Right renal cortex interstitium (tissue), 3 donors: ENCODE measurements at regions not wholly inside any gene's neighbourhood (a gene's known extent, or its start where the extent isn't known, plus 50 kb on each side); places are given as distances from the start of the nearest gene placed in this dataset.
"Not testable (repeated sequence)": the region's sequence is repeated elsewhere in the genome, so short reads cannot be mapped to it uniquely, and the experiment has no call there.

Experiments
- DNase-seq, 3 donors: peaks; one replicate each; pipeline ENCODE4 v3.0.0-alpha.2; 2013; ENCODE audit warnings: low read depth in 3 of 3, low spot score in 2 of 3

DNA sequence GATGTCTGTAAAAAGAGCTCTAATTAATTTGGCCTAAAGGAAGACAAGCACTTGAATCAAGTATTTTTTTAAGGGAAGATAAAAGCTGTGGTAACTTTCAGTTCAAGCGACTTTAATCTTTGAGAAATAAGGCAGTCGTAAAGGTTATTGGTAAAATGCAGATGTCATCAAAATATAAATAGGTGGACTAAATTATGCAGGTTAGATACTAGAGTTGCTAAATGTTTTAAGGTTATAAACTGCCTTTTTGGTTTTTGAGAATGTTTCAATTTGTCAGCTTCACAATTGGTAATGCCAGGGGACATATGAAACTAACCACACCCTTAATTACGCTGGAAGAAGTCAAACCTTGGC is 159.5 kb upstream of the OLIG3 start:
- no peak for DNase-seq

DNA sequence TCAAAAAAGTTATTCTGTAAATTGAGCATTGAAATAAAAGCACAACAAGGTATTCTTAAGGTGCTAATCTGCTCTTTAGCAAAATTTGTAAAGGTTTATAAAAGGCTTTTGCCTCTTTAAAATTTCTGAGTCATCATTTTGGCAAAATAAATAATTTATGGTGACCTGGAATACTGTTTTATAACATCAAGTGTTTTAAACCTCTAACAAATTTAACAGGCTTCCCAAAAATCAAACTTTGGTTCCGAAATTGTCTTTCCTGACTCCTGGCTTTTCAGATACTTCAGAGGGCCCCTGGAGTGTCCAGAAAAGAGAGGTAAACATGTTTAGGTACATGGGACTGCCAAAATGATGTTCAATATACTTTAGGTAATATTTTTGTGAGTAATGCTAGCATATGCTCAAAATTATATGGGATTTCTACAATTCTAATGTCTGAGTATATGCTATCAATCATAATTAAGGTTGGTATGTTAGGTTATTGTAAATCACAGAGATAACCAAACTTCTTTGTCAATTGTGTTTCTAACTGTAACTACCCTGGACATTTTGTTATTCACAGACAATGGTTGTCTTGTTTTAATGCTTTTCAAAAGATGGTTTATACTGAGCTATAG is 160.3 kb upstream of the OLIG3 start:
- DNase-seq = no peak

DNA sequence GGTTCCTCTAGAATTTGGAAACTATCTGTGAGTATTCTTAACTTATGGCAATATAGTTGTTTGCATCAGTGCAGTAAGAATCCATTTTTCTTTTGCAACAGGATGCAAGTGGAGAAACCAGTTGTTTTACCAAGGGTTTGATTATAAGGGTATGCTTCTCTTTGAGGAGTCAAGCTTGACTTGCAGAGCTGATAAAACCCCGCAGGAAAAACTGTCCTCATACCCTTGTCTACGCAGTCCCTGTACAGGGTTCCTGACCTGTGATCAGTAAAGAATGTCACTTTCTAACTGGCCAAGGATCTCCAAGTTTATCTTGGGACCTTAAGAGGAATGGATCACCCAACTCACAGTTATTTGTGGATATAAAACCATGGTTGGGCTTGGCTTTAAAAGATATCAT is 161.1 kb upstream of the OLIG3 start:
- no peak for DNase-seq

DNA sequence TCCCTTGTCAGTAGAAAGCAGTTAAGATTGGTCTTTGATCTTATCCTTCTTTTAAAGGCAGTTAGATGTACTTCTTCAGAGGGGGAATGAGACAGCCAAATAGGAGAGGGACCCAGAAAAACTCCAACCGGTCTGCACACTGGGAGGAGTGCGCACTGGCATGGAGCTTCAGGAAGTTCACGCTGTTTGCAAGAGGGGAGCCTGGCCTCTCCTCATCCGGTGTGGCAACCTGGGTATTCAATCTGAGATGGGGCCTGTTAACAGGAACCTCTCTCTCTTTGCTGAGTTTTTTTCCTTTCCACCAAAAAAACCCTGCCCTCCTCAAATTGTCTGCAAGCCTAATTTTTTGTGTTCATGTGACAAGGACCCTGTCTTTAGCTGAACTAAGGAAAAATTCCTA is 162.5 kb upstream of the OLIG3 start:
- DNase-seq = no peak

DNA sequence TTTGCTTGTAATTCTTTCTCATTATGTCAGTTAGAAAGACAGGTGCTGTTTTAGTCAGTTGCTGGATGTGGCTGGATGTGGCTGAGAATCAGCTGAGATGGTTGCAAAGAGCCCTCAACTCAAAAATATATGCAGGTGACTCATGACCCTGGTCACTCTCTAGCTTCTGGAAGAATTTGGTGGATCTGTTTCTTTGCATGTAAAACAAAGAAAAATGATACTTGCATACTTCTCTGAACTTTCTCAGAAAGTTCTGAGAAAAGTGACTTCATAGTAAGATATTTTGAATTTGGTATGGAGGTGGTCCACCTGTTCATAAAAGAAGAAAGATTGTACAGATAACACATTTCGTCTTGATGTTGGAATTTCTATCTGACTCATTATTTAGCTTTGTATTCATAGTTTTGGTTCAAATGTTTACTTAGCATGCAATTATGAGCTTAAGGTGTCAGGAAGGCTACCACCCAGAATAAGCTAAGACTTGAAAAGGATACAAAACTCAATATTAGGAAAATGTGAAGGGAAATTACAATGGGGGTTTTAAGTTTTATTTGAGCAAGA is 163.2 kb upstream of the OLIG3 start:
- no peak for DNase-seq

DNA sequence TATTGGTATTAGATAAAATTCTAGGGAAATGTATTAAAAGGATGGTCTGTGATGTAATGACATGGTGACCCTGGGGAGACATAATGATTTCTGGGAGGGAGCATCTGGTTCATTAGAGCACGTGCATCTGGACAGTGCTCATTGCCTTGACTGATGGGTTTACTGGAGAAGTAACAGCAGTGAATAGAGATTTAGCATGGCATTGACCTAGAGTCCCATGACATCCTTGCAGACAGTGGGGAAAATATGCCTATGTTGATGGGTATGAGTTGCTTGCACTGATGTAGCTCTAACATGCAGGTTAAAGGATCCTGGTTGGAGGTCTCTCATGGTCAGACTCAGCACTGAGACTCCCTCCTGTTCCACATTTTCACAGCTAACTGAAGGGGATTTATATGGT is 164.1 kb upstream of the OLIG3 start:
- DNase-seq = no peak

DNA sequence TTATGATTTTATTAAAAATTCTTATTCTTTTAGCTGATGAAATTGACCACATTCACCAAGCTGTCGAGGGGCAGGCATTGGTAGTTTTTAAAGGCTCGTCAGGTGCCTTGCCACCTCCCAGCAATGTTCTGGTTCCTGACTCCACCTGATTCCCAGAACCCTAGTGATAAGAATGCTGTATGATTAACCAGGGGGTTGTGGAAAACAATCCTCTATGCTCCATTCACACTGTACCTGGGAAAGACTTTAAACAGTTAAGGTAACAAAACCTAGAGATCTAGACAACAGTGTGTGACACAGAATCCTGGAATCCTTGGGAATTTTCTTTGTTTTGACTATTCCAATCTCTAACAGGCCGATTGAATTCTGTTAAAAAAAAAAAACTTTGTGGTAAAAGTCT is 165.7 kb upstream of the OLIG3 start:
- DNase-seq = no peak

DNA sequence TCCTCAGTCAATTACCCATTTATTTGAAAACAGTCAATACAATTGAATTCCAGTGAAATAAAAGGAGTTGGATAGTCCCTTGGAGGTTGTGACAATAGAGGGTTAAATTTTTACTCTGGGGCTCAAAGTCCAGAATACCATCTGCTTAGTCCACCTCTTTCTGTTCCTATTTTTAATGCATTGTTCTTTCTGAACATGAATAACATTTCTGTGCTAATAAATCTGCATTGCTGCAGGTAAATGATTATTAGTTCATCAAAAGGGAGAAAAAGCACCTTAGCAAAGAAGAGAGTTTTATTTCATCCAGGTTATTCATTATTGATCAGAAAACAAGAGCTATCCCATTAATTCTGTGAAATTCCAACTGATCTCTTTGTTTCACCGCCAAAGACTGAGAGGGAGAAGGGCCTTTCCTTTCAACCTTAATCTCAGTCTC is 166.1 kb upstream of the OLIG3 start:
- no peak for DNase-seq

DNA sequence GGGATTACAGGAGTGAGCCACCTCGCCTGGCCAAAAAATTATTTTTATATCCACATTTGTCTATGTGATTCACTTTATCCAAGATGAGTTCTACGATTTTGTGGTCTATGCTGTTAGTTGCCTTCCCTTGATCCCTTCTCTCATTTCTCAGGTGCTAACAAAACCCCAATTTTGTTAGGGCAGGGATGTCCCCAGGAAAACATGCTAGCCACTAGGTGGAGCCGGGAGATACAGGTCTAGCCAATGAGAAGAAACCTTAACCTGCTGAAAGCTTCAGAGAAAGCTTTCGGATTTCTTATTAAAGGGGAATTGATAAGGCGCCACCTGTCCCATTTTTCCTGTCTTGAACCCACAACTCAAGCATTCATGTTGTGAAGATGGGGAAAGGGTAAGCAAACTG is 167.4 kb upstream of the OLIG3 start:
- DNase-seq = no peak

DNA sequence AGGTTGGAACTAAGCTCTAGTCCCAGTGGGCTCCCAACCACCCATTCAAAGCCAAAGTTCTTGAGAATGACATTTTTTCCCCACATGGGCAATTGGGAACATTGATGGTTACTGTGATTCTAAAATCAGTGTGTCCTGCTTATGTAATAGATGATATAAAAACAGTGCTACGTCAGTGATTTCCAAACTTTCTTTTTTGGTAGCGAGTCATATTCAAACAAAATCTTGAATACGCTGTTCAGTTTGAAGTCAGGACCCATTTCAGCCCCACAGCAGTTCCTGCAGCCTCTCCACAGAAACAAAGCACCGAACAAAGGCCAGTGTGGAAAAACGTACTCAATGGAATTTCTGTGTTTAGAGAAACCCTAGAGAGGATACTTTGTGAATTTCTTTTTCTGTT is 170.0 kb upstream of the OLIG3 start:
- DNase-seq = no peak

DNA sequence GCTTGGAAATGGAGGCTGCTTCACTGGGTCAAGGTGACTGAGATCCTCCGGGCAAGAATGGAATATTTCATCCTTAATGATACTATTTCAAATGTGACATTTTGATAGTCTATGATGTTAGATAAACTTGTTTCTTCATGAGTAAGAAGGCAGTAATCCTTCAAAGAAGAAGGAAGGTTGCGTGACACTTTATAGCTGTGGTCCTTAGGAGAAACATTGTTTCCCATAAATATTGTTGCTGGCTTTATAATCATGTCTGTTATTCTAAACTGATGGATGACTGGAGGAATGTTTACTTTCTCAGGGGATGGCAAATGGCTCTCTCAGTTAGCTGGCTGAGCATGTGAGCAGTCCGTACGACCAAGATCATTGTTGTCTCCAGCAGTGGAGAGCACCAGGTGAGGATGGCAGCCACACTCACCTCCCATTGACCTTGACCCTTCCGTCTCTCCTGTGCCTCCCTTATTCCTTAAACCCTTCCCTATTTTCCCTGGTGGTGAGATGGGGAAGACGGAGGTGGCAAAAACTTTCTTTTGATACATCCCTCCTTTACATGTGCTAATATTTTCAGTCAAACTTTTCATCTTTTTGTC is 171.2 kb upstream of the OLIG3 start:
- DNase-seq = peak in 2 of 3 donors; percentile 4 to 33

DNA sequence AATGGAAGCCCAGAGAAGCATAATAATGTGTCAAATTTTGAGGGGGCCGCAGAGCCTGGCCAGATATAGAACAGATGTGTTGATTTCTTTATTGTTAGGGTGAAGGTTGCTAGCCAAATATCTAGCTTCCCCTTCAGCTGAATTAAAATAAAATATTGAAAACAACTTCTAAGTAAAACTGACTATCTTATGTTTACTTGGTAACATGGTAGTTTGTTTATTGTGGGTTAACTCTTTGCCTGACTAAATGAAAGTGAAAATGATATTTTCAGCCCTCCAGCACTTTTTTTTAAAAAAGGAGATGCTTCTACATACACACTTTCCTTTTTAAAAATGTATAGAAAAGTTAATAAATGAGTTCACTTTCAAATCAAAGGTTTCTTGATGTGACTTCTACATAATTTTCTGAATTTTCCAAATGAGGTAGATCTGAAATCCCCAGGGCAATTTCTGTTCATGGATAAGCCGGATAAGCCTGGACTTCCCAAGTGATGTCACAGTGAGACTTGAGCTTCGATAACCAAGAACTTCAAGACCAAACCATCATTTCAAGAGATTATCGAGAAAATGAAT is 172.1 kb upstream of the OLIG3 start:
- no peak for DNase-seq

DNA sequence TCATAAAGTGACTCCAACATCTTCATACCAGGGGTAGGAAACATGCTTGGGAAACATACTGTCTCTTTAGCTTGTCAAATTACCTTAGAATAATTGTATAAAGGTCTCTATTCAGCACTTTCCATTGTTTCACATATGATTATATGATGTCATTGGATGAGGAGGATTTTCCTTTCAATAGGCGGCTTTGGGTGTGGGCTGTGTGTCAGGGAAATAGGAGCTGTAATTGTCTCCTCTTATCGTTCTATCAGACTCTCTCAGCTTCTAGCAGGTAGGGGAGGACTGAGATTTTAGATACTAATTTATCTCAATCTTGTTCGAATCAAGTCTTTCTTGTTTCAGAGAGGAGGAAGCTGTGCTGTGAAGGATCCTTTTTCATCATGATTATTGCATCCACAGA is 179.4 kb upstream of the OLIG3 start:
- DNase-seq = no peak

DNA sequence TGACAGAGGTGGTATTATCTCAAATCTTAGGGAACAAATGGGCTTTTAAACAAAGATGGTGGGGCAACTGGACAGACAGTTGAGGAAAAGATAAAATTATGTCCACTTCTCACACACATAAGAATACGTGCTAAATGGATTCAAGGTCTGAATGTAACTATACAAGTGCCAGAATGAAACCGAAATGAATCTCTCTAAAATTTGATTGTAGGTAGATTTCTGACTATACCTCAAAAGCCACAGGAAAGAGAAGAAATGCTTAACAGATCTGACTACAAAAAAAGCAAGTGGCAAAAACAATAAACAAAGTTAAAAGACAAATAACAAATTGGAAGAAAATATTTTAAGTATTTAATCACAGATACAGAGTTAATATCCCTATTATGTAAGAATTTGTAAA is 182.7 kb upstream of the OLIG3 start:
- no peak for DNase-seq

DNA sequence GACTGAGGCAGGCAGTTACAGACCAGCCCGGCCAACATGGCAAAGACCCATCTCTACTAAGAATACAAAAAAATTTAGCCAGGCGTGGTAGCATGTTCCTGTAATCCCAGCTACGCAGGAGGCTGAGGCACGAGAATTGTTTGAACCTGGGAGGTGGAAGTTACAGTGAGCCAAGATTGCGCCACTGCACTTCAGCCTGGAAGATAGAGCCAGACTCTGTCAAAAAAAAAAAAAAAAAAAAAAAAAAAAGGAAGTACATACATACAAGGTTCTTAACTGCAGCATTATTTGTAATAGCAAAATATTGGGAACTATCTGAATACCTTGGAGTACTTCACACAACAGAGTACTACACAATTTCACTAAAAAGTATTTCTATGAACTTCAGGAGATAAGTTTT is 183.5 kb upstream of the OLIG3 start:
- no peak for DNase-seq

DNA sequence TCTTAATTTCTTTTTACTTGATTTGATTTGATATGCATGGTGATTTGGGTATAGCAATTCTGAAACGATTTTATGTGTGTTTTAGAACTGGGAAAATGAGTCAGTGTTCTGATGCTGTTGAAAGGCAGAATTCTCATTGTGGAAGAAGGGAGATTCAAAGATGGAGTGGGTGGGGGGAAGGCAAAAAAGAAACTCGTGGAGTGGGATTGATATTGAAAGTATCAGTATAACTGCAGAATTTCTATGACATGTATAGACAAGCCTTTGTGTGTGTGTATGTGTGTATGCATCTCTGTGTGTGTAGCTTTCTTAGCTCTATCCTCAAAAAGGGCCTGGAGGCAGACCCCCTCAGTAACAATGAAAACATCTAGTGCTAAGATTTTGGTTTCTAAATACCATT is 184.3 kb upstream of the OLIG3 start:
- no peak for DNase-seq

DNA sequence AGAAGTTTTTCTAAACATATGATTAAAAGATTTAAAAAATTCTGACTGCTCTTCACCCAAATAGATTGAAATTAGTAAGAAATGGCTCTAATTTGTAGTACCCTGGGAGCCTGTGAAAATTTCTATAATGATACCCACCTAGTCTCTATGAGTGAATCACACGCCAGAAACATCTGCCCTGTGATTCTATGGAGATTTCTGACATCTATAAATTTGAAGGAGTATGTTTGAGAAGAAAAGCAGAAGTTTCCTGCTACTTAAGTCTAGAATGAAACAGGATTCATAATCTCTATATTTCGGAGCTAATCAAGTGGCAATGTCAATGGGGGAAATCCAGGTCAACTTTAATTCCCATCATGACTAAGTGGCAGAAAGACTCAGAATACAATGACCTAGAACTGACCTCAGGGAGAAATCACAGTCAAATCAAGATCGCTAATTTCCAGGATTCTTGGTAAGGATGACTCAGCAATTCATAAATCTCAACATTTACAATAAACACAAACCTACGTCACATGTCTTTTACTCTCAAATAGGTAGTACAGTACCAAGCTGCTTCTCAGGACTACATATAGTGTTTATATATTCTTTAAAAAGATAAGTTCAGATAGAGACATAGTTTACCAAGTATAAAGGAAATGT is 186.2 kb upstream of the TNFAIP3 start:
- no peak for DNase-seq

DNA sequence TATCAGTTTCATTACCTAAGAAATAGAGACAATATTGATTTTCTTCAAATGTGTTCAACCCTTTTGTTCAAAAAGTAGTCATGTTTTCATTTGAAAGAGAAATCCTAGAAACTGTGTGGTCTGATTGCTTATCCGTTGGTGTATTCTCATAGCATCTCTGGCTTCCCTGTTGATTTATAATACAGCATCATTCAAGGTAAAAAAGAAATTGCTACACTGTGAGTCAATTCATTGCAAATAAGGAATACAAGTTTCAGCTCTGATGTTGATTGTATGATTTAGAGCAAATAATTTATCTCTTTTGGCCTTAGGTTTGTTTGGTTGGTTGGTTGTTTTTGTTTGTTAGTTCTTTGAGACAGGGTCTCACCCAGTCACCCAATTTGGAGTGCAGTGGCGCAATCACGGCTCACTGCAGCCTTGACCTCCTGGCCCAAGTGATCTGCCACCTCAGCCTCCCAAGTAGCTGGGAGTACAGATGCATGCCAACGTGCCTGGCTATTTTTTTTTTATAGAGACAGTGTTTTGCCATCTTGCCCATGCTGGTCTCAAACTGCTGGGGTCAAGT is 185.5 kb upstream of the TNFAIP3 start:
- DNase-seq = no peak

DNA sequence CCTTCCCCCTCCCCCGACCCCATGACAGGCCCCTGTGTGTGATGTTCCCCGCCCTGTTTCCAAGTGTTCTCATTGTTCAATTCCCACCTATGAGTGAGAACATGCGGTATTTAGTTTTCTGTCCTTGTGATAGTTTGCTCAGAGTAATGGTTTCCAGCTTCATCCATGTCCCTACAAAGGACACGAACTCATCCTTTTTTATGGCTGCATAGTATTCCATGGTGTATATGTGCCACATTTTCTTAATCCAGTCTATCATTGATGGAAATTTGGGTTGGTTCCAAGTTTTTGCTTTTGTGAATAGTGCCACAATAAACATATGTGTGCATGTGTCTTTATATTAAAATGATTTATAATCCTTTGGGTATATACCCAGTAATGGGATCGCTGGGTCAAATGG is 184.4 kb upstream of the TNFAIP3 start:
- DNase-seq = not testable (repeated sequence)

DNA sequence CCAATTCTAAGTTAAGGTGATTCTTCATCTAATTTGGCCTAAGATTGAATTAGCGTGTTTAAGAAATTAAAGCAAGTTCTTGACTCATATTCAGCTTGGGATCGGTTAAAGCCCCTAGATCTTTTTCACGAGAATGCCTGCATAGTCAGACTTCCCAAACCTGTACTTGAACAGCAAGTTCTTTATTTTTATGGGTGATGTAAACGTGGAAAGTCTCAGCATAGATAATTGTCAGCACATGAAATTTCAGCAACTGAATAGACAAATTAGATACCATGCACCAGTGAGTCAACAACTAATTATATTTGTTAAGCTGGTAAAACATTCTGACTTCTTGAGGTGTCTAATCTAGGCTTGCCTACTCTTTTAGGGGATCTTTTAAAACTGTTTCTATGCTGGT is 183.1 kb upstream of the TNFAIP3 start:
- DNase-seq = no peak

DNA sequence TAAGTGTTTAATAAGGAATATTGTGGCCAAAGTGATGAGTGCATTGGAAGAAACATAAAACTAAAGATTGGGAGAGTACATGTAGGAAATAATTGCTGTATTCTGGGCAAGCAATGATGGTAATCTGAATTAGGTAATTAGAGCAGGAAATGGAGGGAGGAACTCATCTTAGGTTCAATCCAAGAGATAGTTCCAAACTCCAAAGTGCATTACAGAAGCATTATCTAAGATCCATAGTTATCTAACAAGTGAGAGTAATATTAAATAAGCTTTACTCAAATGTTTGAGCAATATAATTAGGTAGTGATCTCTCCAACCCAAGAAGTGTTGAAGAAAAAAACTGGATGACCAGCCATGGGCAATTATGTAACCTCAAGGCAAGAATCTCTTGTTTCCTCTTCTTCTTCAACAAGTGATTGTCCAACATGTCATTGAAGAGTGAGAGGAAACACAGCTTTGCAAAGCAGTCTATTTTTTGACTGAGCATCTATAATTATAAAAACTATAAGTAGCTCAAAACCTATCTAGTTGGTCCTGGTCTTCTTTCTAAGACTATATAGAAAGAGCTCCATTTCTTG is 181.2 kb upstream of the TNFAIP3 start:
- no peak for DNase-seq
